GM12874 (cell line): ENCODE measurements at regions not wholly inside any gene's neighbourhood (a gene's known extent, or its start where the extent isn't known, plus 50 kb on each side); places are given as distances from the start of the nearest gene placed in this dataset.
A peak's percentile ranks its signal among the peaks of the same experiment; 100 is the strongest.

Source experiments
- TF ChIP-seq, protein P1 (sequence below): IDR thresholded peaks from 2 replicates; pipeline ENCODE4 v1.5.1; 2011; ENCODE audit warnings: low read depth, mild to moderate bottlenecking, control low read depth, low read length, moderate library complexity; ENCODE audit not compliant: insufficient read depth

DNA sequence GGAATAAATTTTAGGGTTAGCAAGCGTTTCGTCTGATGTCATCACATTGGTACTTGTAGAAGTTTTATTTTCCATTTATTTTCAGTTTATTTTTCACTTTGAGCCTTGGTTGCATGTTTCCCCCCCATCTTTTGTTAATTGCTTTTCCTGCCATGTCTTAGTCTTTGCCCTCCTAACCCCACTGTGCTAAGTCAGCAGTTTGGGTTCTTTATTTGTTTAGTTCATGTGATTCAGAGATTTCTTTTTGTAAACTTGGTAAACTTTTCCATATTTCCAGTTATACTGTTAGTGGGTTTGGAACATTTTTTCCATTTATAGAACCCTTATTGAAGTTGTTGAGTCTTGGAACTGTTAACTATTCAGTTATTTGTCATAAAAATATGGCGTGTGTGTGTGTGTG, 252.9 kb upstream of the ANKH start:
- TF ChIP-seq, protein P1, sequence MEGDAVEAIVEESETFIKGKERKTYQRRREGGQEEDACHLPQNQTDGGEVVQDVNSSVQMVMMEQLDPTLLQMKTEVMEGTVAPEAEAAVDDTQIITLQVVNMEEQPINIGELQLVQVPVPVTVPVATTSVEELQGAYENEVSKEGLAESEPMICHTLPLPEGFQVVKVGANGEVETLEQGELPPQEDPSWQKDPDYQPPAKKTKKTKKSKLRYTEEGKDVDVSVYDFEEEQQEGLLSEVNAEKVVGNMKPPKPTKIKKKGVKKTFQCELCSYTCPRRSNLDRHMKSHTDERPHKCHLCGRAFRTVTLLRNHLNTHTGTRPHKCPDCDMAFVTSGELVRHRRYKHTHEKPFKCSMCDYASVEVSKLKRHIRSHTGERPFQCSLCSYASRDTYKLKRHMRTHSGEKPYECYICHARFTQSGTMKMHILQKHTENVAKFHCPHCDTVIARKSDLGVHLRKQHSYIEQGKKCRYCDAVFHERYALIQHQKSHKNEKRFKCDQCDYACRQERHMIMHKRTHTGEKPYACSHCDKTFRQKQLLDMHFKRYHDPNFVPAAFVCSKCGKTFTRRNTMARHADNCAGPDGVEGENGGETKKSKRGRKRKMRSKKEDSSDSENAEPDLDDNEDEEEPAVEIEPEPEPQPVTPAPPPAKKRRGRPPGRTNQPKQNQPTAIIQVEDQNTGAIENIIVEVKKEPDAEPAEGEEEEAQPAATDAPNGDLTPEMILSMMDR, result no peak

DNA sequence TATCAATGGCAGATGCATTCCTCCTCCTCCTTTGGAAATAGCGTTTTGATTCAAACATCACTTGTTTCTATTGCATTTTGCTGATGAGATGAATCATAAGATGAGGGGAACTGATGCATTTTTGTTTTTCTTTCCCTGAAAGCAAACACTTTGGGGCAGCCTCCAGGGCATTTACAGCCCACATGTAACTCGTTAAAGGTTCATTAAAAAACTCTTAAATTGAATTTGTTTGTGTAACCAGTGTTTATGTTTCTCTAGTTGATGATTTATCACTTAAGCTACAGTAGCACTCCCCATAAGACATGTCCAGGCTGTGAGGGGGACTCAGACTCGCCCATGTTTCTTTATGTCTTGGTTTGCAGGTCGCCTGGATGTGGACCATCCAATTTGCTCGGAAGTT, 246.1 kb upstream of the ANKH start:
- TF ChIP-seq, protein P1, result no peak

DNA sequence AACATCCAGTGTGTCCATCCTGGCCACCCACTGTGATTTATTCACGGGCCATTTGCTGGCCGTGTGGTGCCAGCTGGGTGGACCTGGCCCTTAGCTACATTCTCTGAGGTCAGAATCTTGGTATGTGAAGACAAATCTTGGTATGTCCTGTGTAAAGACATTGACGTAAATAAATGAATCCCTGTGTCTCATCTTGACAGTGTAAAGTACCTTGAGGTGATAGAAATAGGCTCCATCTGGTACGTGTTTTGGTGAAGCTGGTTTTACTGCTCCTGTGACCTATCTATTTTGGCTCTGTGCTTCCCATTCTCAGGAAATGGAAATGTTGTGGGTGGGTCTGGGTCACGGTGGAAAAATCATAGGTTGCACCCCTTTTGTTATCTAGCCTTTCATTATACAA, 245.4 kb upstream of the ANKH start:
- TF ChIP-seq, protein P1, result no peak

DNA sequence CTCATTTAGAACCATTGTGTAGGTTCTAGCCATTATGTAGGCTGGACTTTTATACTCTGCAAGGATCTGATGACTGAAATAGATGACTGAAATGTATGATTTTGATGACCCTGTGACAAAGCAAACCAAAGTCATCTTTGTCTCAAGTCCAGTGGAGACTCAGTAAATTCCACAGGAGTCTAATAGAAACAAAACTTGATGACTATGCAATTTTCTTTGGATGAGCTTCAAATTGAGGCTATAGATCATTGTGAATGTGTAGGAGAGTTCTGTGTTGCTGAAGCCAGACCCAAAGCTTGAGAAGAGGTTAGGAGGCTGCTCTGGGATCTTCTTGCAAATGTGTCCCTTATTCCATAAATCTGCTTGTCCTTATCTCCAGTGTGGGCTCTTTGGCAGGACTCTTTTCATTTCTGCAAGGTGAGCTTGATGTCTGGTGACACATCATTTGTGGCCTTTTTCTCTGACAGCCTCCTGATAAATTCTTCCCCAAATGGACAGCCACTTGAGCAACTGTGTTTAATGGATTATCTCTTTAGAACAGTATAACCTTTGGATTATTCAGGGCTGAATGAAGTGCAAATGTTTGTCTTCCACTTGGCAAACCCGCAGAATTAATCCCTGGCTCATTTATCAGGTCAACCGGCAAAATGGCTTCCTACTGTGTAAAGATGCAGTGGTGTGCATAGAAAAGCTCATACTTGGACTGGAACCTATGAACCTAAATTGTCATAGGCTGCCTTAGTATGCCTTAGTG, 235.1 kb upstream of the ANKH start:
- TF ChIP-seq, protein P1, result no peak

DNA sequence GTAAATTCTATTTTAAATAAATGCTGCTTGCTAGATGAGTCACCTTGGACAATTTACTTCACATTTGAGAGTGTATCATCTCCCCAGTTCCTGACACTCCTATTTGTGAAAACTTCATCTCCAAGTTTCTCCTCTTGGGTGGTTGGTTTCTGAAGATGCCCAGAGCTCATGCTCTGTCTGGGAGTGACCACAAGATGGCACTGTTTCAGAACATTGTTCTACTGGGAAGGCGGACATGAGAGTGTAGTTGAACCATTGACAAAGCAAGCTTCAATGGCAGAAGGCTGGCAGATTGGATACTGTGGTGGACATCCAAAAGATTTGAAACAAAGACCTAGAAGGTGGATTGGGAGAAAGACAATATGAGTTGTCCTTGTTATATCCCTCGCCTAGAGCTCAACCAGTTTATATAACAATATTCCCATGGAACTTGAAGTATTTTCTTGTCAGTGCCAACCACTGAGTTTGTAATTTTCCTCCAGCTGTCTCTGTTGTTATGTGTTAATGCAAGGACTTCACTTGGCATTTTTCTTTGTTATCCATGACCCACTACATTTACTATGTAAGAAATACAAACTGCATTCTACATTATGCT, 234.3 kb upstream of the ANKH start:
- TF ChIP-seq, protein P1, result peak; percentile 73

DNA sequence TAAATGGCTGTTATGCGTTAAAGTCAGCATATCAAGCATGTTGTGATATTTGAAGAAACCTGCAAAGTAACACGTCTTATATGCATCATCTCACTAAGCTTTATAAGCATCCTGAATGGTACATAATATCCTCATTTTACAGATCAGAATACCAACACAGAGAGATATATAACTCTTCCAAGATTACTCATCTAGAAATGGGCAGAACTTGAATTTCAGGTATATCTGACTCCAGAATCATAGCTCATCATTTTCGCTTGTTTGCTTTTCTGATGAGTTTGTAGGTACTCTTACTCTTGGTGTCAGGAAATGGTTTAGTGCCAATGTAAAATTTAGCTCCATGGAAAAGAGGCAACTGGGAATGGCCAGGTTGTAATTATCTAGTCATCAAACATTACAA, 232.3 kb upstream of the ANKH start:
- TF ChIP-seq, protein P1, result no peak

DNA sequence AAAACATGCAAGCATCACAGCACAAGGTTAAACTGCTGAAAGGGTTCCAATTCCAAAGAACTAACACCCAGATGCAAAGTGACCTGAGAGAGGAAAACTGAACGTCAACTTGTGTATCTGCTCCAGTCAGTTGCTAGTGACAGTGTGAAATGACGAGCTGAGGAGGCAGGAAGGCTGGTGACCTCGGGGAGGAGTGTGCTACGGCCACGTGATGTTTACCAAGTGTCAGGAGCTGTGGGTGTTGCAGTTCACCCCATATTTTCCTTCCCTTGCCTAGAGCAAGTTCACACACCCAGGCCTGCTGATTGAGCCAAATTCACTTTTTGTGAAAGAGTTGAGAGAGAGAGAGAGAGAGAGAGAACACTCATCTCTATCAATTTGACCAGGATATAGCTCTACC, 231.6 kb upstream of the ANKH start:
- TF ChIP-seq, protein P1, result no peak
